ENCODE measurements at regions not wholly inside any gene's neighbourhood (a gene's known extent, or its start where the extent isn't known, plus 50 kb on each side); places are given as distances from the start of the nearest gene placed in this dataset.
"Not testable (repeated sequence)": the region's sequence is repeated elsewhere in the genome, so short reads cannot be mapped to it uniquely, and the experiment has no call there.

DNA sequence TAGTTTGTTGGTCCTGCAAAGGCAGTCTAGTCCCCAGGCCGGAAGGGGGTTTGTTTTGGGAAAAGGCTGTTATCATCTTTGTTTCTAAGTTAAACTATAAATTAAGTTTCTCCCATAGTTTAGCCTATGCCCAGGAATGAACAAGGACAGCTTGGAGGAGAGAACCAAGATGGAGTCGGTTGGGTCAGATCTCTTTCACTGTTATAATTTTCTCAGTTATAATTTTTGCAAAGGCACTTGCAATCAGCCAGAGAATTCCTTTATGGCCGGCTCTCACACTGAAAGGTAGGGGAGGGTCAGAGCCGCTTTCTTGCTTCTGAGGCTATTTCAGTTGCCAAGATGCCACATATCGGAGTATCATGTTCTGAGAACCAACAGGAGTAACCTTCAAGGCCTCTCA, 59.2 kb upstream of the ATF7IP2 start:
- no peak for ATAC-seq (ENCODE audit: low read depth)
- Histone ChIP-seq H3K79me2 (ENCODE audit: control insufficient read depth, insufficient read depth, low read length) (no peaks in the 10 kb centered on the region), H3K27ac (ENCODE audit: low read length in 2 of 2) (no peak overlapping the region), H3K36me3 (replicated peaks in 1 of 2; ENCODE audit: control extremely low read depth in 1 of 2, control insufficient read depth in 1 of 2, extremely low read depth in 1 of 2, insufficient read depth in 2 of 2, low read length in 1 of 2) (no peaks in the 10 kb centered on the region), H3K9me3 (ENCODE audit: control extremely low read depth in 1 of 3, control insufficient read depth in 2 of 3, insufficient read depth in 1 of 3, low read length in 2 of 3) (peaks cover 0 to 33% (median 0%) of the 10 kb centered on the region in 3 donors), H3K4me1 (ENCODE audit: control insufficient read depth in 2 of 2, insufficient read depth in 2 of 2, low read length in 2 of 2) (peaks cover 18 to 21% of the 10 kb centered on the region in 2 donors), H3K27me3 (replicated peaks in 1 of 4; ENCODE audit: control extremely low read depth in 1 of 4, control insufficient read depth in 3 of 4, insufficient read depth in 4 of 4, low read length in 3 of 4) (no peaks in the 10 kb centered on the region), H3K9ac (ENCODE audit: low read length) (no peak overlapping the region), H3K4me2 (replicated peaks; ENCODE audit: low read depth, low read length, poor library complexity, severe bottlenecking) (no peak overlapping the region), H4K20me1 (ENCODE audit: control insufficient read depth, insufficient read depth, low read length, poor library complexity, severe bottlenecking) (no peaks in the 10 kb centered on the region), H2AFZ (ENCODE audit: insufficient read depth, low read depth, low read length, poor library complexity, severe bottlenecking) (no peak overlapping the region), H3K4me3 (ENCODE audit: control extremely low read depth in 1 of 5, extremely low read depth in 1 of 5, insufficient read depth in 1 of 5, low read depth in 2 of 5, low read length in 4 of 5) (no peak overlapping the region)
- intact Hi-C loops (cut with micrococcal nuclease): loop anchor here (10.0 kb wide), 1 partner anchor 58 kb away; the partner anchor contains the start of gene ATF7IP2
- Mint-ChIP-seq H3K27ac (no peak overlapping the region), H3K4me3 (no peak overlapping the region), H3K4me1 (peaks cover 33% of the 10 kb centered on the region), H3K27me3 (no peaks in the 10 kb centered on the region), H3K9me3 (ENCODE audit: insufficient read depth) (peaks cover 3% of the 10 kb centered on the region)
- no peak for DNase-seq
- CTCF ChIA-PET: interaction anchor here (1.2 to 2.4 kb wide), 2 partner anchors 12 to 410 kb away, joined by 4 to 7 read pairs; no protein-coding TSS in a partner anchor
- 96% methylated on average over 3 of the region's 5 CpGs for WGBS (ENCODE audit: insufficient coverage)
- TF ChIP-seq, protein P1, sequence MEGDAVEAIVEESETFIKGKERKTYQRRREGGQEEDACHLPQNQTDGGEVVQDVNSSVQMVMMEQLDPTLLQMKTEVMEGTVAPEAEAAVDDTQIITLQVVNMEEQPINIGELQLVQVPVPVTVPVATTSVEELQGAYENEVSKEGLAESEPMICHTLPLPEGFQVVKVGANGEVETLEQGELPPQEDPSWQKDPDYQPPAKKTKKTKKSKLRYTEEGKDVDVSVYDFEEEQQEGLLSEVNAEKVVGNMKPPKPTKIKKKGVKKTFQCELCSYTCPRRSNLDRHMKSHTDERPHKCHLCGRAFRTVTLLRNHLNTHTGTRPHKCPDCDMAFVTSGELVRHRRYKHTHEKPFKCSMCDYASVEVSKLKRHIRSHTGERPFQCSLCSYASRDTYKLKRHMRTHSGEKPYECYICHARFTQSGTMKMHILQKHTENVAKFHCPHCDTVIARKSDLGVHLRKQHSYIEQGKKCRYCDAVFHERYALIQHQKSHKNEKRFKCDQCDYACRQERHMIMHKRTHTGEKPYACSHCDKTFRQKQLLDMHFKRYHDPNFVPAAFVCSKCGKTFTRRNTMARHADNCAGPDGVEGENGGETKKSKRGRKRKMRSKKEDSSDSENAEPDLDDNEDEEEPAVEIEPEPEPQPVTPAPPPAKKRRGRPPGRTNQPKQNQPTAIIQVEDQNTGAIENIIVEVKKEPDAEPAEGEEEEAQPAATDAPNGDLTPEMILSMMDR (IDR thresholded peaks at IDR 0.05): no peak
- no peak for TF ChIP-seq EZH2 (IDR thresholded peaks at IDR 0.05; ENCODE audit: borderline replicate concordance, insufficient read depth, low read depth, low read length, poor library complexity, severe bottlenecking)
- POLR2A ChIA-PET: interaction anchor here (0.6 to 0.9 kb wide), 2 partner anchors 28 to 36 kb away, joined by 3 read pairs; no protein-coding TSS in a partner anchor

DNA sequence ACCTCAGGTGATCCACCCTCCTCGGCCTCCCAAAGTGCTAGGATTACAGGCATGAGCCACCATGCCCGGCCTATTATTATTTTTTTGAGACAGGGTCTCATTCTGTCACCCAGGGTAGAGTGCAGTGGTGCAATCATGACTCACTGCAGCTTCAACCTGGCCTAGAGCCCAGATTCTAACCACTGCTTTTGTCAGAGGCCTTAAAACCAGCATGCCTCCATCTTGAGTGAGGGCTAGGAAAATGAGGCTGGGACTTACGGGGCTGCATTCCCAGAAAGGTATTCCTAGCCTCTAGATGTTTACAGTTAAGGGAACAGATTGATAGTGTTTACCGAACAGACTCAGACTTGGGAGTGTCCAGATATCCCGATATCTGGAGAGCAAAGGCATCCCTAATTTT, 57.6 kb upstream of the ATF7IP2 start:
- H3K4me1 Mint-ChIP-seq: peaks cover 42% of the 10 kb centered on the region
- H3K27ac Mint-ChIP-seq: peak overlapping the region; percentile 72
- H3K79me2 ChIP-seq (ENCODE audit: control insufficient read depth, insufficient read depth, low read length); H3K4me3 Mint-ChIP-seq; H2AFZ ChIP-seq (ENCODE audit: insufficient read depth, low read depth, low read length, poor library complexity, severe bottlenecking); H3K27me3 Mint-ChIP-seq; H3K9me3 Mint-ChIP-seq (ENCODE audit: insufficient read depth); ATAC-seq (ENCODE audit: low read depth); H3K27me3 ChIP-seq (replicated peaks in 1 of 4; ENCODE audit: control extremely low read depth in 1 of 4, control insufficient read depth in 3 of 4, insufficient read depth in 4 of 4, low read length in 3 of 4); H3K27ac ChIP-seq (ENCODE audit: low read length in 2 of 2); H4K20me1 ChIP-seq (ENCODE audit: control insufficient read depth, insufficient read depth, low read length, poor library complexity, severe bottlenecking); H3K36me3 ChIP-seq (replicated peaks in 1 of 2; ENCODE audit: control extremely low read depth in 1 of 2, control insufficient read depth in 1 of 2, extremely low read depth in 1 of 2, insufficient read depth in 2 of 2, low read length in 1 of 2); DNase-seq; H3K4me2 ChIP-seq (replicated peaks; ENCODE audit: low read depth, low read length, poor library complexity, severe bottlenecking); H3K4me3 ChIP-seq (ENCODE audit: control extremely low read depth in 1 of 5, extremely low read depth in 1 of 5, insufficient read depth in 1 of 5, low read depth in 2 of 5, low read length in 4 of 5); H3K9ac ChIP-seq (ENCODE audit: low read length): not testable (repeated sequence)
- H3K9me3 ChIP-seq (ENCODE audit: control extremely low read depth in 1 of 3, control insufficient read depth in 2 of 3, insufficient read depth in 1 of 3, low read length in 2 of 3): peaks cover 0 to 35% (median 0%) of the 10 kb centered on the region in 3 donors
- CTCF ChIA-PET: interaction anchor here (0.8 to 2.4 kb wide), 3 partner anchors 11 to 13 kb away, joined by 3 to 7 read pairs (median 6); no protein-coding TSS in a partner anchor
- POLR2A ChIA-PET: interaction anchor here (0.7 kb wide), 1 partner anchor 34 kb away, joined by 5 read pairs; no protein-coding TSS in a partner anchor
- WGBS (ENCODE audit: insufficient coverage): 93% methylated on average over 4 of the region's 5 CpGs
- intact Hi-C loops (cut with micrococcal nuclease): loop anchor here (10.0 kb wide), 1 partner anchor 57 kb away; the partner anchor contains the start of gene ATF7IP2
- peaks cover 24 to 33% of the 10 kb centered on the region in 2 donors for H3K4me1 ChIP-seq (ENCODE audit: control insufficient read depth in 2 of 2, insufficient read depth in 2 of 2, low read length in 2 of 2)

All from B cell (primary cell).